ENCODE measurements at regions not wholly inside any gene's neighbourhood (a gene's known extent, or its start where the extent isn't known, plus 50 kb on each side); places are given as distances from the start of the nearest gene placed in this dataset.

- no peak for TF ChIP-seq ZBTB43 (CRISPR knock-in tag; IDR thresholded peaks at IDR 0.05)
- no peak for TF ChIP-seq CTCF (IDR thresholded peaks at IDR 0.05)
- TF ChIP-seq RELA (CRISPR knock-in tag; IDR thresholded peaks at IDR 0.05; ENCODE audit: borderline replicate concordance): no peak
Observed at GRCh38 chr18:7395566-7395965, 164.7 kb downstream of the LRRC30 start.
